Fibroblast of lung (primary cell): ENCODE measurements at regions not wholly inside any gene's neighbourhood (a gene's known extent, or its start where the extent isn't known, plus 50 kb on each side); places are given as distances from the start of the nearest gene placed in this dataset.

Experiments
- DNase-seq, 2 donors: peaks; one replicate each; pipeline versions ENCODE4 v3.0.0 to v3.0.0-alpha.2; 2010; ENCODE audit warnings: low read depth in 2 of 2
- H2AFZ ChIP-seq: 2 replicates; pipeline ENCODE4 v1.5.1; 2012; ENCODE audit warnings: low read length, control low read depth, inconsistent platforms
- H3K27ac ChIP-seq: 2 replicates; pipeline ENCODE4 v1.5.1; 2011; ENCODE audit warnings: low read length, control low read depth; ENCODE audit not compliant: insufficient read depth
- H3K27me3 ChIP-seq: 2 replicates; pipeline ENCODE4 v1.5.1; 2011; ENCODE audit warnings: mild to moderate bottlenecking, low read length; ENCODE audit not compliant: control insufficient read depth, insufficient read depth
- H3K36me3 ChIP-seq: 2 replicates; pipeline ENCODE4 v1.5.1; 2011; ENCODE audit warnings: low read length; ENCODE audit not compliant: control insufficient read depth, insufficient read depth
- H3K4me1 ChIP-seq: 2 replicates; pipeline ENCODE4 v1.5.1; 2011; ENCODE audit warnings: low read length; ENCODE audit not compliant: control insufficient read depth, insufficient read depth; ENCODE audit errors: extremely low read depth
- H3K4me2 ChIP-seq: 2 replicates; pipeline ENCODE4 v1.5.1; 2011; ENCODE audit warnings: low read length, control low read depth; ENCODE audit not compliant: insufficient read depth; ENCODE audit errors: extremely low read depth
- H3K4me3 ChIP-seq, 4 experiments: fragments of 200-600 bp in 1 of 4; sonication (generic) in 1 of 4; replicated peaks in 1 of 4; 2 replicates each; pipeline ENCODE4 v1.5.1; 2011 to 2016; ENCODE audit warnings: low read length in 4 of 4, low read depth in 3 of 4, mild to moderate bottlenecking in 3 of 4, control low read depth in 2 of 4, inconsistent platforms in 1 of 4, mixed read lengths in 1 of 4; ENCODE audit not compliant: insufficient read depth in 1 of 4; ENCODE audit errors: control extremely low read depth in 1 of 4
- H3K79me2 ChIP-seq: 2 replicates; pipeline ENCODE4 v1.5.1; 2012; ENCODE audit warnings: mild to moderate bottlenecking, low read length, inconsistent platforms; ENCODE audit not compliant: control insufficient read depth, insufficient read depth
- H3K9ac ChIP-seq: 2 replicates; pipeline ENCODE4 v1.5.1; 2011; ENCODE audit warnings: mild to moderate bottlenecking, low read length, control low read depth; ENCODE audit not compliant: insufficient read depth
- H3K9me3 ChIP-seq: 2 replicates; pipeline ENCODE4 v1.5.1; 2012; ENCODE audit warnings: low read depth, low read length; ENCODE audit not compliant: control insufficient read depth, insufficient read depth
- H4K20me1 ChIP-seq: 2 replicates; pipeline ENCODE4 v1.5.1; 2011; ENCODE audit warnings: low read length; ENCODE audit not compliant: control insufficient read depth, insufficient read depth; ENCODE audit errors: extremely low read depth
- CTCF ChIP-seq, 2 donors: IDR thresholded peaks in 1 of 2; conservative IDR thresholded peaks in 1 of 2; 1 replicate in 1 of 2; 2 replicates in 1 of 2; pipeline ENCODE4 v1.5.1; 2011 to 2012; ENCODE audit warnings: low read length in 2 of 2, control low read depth in 1 of 2, inconsistent platforms in 1 of 2, low read depth in 1 of 2, mild to moderate bottlenecking in 1 of 2
- EZH2 ChIP-seq: IDR thresholded peaks from 2 replicates; pipeline ENCODE4 v1.5.1; 2012; ENCODE audit warnings: low read length, control low read depth, mild to moderate bottlenecking; ENCODE audit errors: missing control alignments

- Histone ChIP-seq H3K4me2 (no peak overlapping the region), H4K20me1 (no peaks in the 10 kb centered on the region), H2AFZ (no peak overlapping the region), H3K9me3 (no peaks in the 10 kb centered on the region), H3K36me3 (no peaks in the 10 kb centered on the region), H3K4me1 (no peaks in the 10 kb centered on the region), H3K27me3 (no peaks in the 10 kb centered on the region), H3K4me3 (no peak overlapping the region), H3K79me2 (no peaks in the 10 kb centered on the region), H3K27ac (no peak overlapping the region), H3K9ac (no peak overlapping the region)
- DNase-seq = no peak
- no peak for TF ChIP-seq EZH2
- no peak for TF ChIP-seq CTCF (conservative IDR thresholded peaks at IDR 0.05 in 1 of 2, IDR thresholded peaks at IDR 0.05 in 1 of 2; ENCODE audit: low read depth in 1 of 2, low read length in 2 of 2)
These were observed 976.9 kb upstream of the MBL2 start for GRCh38 chr10:53749439-53749838.

- H4K20me1 ChIP-seq = no peaks in the 10 kb centered on the region
- no peaks in the 10 kb centered on the region for H3K36me3 ChIP-seq
- no peaks in the 10 kb centered on the region for H3K79me2 ChIP-seq
- TF ChIP-seq EZH2 = no peak
- TF ChIP-seq CTCF (conservative IDR thresholded peaks at IDR 0.05 in 1 of 2, IDR thresholded peaks at IDR 0.05 in 1 of 2; ENCODE audit: low read depth in 1 of 2, low read length in 2 of 2) = no peak
- H3K27me3 ChIP-seq = no peaks in the 10 kb centered on the region
- no peak overlapping the region for H3K27ac ChIP-seq
- H3K4me2 ChIP-seq = no peak overlapping the region
- H2AFZ ChIP-seq = no peak overlapping the region
- no peak for DNase-seq
- H3K4me1 ChIP-seq = no peaks in the 10 kb centered on the region
- H3K9ac ChIP-seq = no peak overlapping the region
- no peak overlapping the region for H3K4me3 ChIP-seq
- no peaks in the 10 kb centered on the region for H3K9me3 ChIP-seq
These were observed 975.7 kb upstream of the MBL2 start for GRCh38 chr10:53748319-53748718.

GRCh38 chr10:53744746-53745145 lies 972.2 kb upstream of the MBL2 start:
- TF ChIP-seq EZH2 (no peak), CTCF (conservative IDR thresholded peaks at IDR 0.05 in 1 of 2, IDR thresholded peaks at IDR 0.05 in 1 of 2; ENCODE audit: low read depth in 1 of 2, low read length in 2 of 2) (no peak)
- H3K79me2 ChIP-seq = no peaks in the 10 kb centered on the region
- no peak overlapping the region for H3K4me3 ChIP-seq
- H3K4me1 ChIP-seq = no peaks in the 10 kb centered on the region
- H3K9me3 ChIP-seq = no peaks in the 10 kb centered on the region
- DNase-seq = no peak
- H3K27ac ChIP-seq = no peak overlapping the region
- no peaks in the 10 kb centered on the region for H3K36me3 ChIP-seq
- no peak overlapping the region for H2AFZ ChIP-seq
- H3K9ac ChIP-seq = no peak overlapping the region
- no peak overlapping the region for H3K4me2 ChIP-seq
- no peaks in the 10 kb centered on the region for H3K27me3 ChIP-seq
- H4K20me1 ChIP-seq = no peaks in the 10 kb centered on the region
